Cardiac muscle cell (in vitro differentiated cells and primary cell): ENCODE measurements at regions not wholly inside any gene's neighbourhood (a gene's known extent, or its start where the extent isn't known, plus 50 kb on each side); places are given as distances from the start of the nearest gene placed in this dataset.

Experiments used
- DNase-seq, 2 donors: peaks; one replicate each; pipeline versions ENCODE4 v3.0.0 to v3.0.0-alpha.2; 2010 to 2017; ENCODE audit warnings: low read depth in 1 of 2, low spot score in 1 of 2
- H3K27ac ChIP-seq: fragments of 200-600 bp; sonication (generic); 2 replicates; pipeline ENCODE4 v1.5.1; 2016
- H3K27me3 ChIP-seq: fragments of 200-600 bp; sonication (generic); 2 replicates; pipeline ENCODE4 v1.6.0; 2016; ENCODE audit warnings: control low read depth
- H3K36me3 ChIP-seq: fragments of 200-600 bp; sonication (generic); 2 replicates; pipeline ENCODE4 v1.5.1; 2016; ENCODE audit warnings: control low read depth
- H3K4me1 ChIP-seq: fragments of 200-600 bp; sonication (generic); 2 replicates; pipeline ENCODE4 v1.8.1; 2017; ENCODE audit warnings: low read depth, mild to moderate bottlenecking, mixed run types
- H3K4me3 ChIP-seq: fragments of 200-600 bp; sonication (generic); 2 replicates; pipeline ENCODE4 v1.5.1; 2016; ENCODE audit warnings: mild to moderate bottlenecking
- H3K9me3 ChIP-seq: fragments of 200-600 bp; sonication (generic); 2 replicates; pipeline ENCODE4 v1.5.1; 2017; ENCODE audit warnings: low read depth, mild to moderate bottlenecking, control low read depth
- TF ChIP-seq, protein P1 (sequence below): IDR thresholded peaks from 2 replicates; pipeline ENCODE4 v1.5.1; 2012; ENCODE audit warnings: low read depth, mild to moderate bottlenecking, low read length

GRCh38 chr16:35258381-35258780, 1799.0 kb downstream of the TP53TG3F start:
- Histone ChIP-seq H3K27ac (no peak overlapping the region), H3K9me3 (peaks cover 3% of the 10 kb centered on the region), H3K27me3 (no peaks in the 10 kb centered on the region), H3K4me1 (no peaks in the 10 kb centered on the region), H3K4me3 (no peak overlapping the region), H3K36me3 (no peaks in the 10 kb centered on the region)
- no peak for DNase-seq
- TF ChIP-seq, protein P1, sequence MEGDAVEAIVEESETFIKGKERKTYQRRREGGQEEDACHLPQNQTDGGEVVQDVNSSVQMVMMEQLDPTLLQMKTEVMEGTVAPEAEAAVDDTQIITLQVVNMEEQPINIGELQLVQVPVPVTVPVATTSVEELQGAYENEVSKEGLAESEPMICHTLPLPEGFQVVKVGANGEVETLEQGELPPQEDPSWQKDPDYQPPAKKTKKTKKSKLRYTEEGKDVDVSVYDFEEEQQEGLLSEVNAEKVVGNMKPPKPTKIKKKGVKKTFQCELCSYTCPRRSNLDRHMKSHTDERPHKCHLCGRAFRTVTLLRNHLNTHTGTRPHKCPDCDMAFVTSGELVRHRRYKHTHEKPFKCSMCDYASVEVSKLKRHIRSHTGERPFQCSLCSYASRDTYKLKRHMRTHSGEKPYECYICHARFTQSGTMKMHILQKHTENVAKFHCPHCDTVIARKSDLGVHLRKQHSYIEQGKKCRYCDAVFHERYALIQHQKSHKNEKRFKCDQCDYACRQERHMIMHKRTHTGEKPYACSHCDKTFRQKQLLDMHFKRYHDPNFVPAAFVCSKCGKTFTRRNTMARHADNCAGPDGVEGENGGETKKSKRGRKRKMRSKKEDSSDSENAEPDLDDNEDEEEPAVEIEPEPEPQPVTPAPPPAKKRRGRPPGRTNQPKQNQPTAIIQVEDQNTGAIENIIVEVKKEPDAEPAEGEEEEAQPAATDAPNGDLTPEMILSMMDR, result no peak

GRCh38 chr16:35295856-35296255, 1836.4 kb downstream of the TP53TG3F start:
- Histone ChIP-seq H3K4me3 (no peak overlapping the region), H3K27me3 (no peaks in the 10 kb centered on the region), H3K36me3 (no peaks in the 10 kb centered on the region), H3K9me3 (peaks cover 3% of the 10 kb centered on the region), H3K27ac (no peak overlapping the region), H3K4me1 (no peaks in the 10 kb centered on the region)
- no peak for DNase-seq
- TF ChIP-seq, protein P1, result no peak

DNA sequence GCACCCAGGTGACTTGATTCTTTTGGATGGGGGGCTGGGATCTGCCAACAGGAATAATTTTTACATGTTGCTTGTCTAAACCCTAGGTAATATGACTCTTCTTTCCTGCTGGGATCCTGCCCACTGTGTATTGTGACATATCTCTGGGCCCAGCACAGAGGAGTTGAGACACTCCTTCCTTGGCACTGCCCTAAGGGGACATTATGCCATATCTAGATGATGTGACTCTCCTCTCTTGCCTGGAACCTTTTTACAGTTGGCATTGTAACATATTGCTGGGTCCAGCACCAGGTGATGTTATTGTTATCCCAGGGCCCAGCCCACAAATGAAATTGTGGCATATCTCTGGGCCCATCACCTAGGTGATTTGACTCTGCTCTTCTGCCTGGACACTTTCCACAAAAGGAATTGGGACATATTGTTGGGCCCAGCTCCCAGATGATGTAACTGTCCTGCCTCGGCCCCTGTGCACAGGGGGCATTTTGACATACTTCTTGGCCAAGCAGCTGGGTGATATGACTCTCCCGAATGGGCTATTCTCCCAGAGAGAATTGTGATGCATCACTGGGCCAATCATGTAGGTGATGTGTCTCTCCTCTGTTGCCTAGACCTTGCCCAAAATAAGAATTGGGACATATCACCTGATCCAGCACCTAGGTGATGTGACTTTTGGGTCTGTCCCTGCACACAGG, 1837.7 kb downstream of the TP53TG3F start:
- Histone ChIP-seq H3K9me3 (peaks cover 3% of the 10 kb centered on the region), H3K27me3 (no peaks in the 10 kb centered on the region), H3K4me3 (no peak overlapping the region), H3K36me3 (no peaks in the 10 kb centered on the region), H3K27ac (no peak overlapping the region), H3K4me1 (no peaks in the 10 kb centered on the region)
- TF ChIP-seq, protein P1, result no peak
- DNase-seq, result no peak

- Histone ChIP-seq H3K27ac (no peak overlapping the region), H3K4me1 (no peaks in the 10 kb centered on the region), H3K9me3 (peaks cover 3% of the 10 kb centered on the region), H3K27me3 (no peaks in the 10 kb centered on the region), H3K36me3 (no peaks in the 10 kb centered on the region), H3K4me3 (no peak overlapping the region)
- DNase-seq, result no peak
- TF ChIP-seq, protein P1, result no peak
These were observed 1839.2 kb downstream of the TP53TG3F start for GRCh38 chr16:35298460-35299243.

DNA sequence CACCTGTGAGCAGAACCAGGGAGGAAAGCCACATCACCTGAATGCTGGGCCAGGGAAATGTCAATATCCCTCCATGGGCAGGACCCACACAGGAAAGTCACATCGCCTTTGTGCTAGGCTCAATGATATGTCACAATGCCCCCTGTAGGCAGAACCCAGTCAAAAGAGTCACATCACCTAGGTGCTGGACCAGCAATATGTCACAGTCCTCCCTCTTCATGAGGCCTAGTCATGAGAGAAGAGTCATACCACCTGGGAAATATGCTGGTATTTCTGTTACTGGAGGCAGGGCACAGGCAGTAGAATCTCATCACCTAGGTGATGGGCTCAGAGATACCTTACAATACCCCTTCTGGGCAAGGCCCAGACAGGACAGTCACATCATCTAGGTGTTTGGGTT, 1843.4 kb downstream of the TP53TG3F start:
- H3K36me3 ChIP-seq, result no peaks in the 10 kb centered on the region
- TF ChIP-seq, protein P1, result no peak
- no peaks in the 10 kb centered on the region for H3K27me3 ChIP-seq
- H3K4me3 ChIP-seq, result no peak overlapping the region
- no peak overlapping the region for H3K27ac ChIP-seq
- no peak for DNase-seq
- peaks cover 3% of the 10 kb centered on the region for H3K9me3 ChIP-seq
- no peaks in the 10 kb centered on the region for H3K4me1 ChIP-seq
